Activated naive CD8-positive, alpha-beta T cell treated with anti-CD3 and anti-CD28 coated beads, Interleukin-2, amount 10 ng/mL, durations not matched to agents 7 days and 5 days (primary cell): ENCODE measurements at regions not wholly inside any gene's neighbourhood (a gene's known extent, or its start where the extent isn't known, plus 50 kb on each side); places are given as distances from the start of the nearest gene placed in this dataset.
"Not testable (repeated sequence)": the region's sequence is repeated elsewhere in the genome, so short reads cannot be mapped to it uniquely, and the experiment has no call there.

Experiments used
- ATAC-seq: fragments of 150-1000 bp; cut with Tn5 transposase; one replicate; pipeline ENCODE4 v1.10.0; 2021; ENCODE audit warnings: low read depth, moderate library complexity
- POLR2A ChIA-PET: fragments of 350-600 bp; sonication (Branson Sonifier 250); formaldehyde crosslinking; loops from one replicate; lab custom pipeline; 2021; ENCODE audit warnings: antibody characterized with exemption; lab: Charles Lee
- DNase-seq: peaks from one replicate; pipeline ENCODE4 v3.0.0; 2021
- H3K27ac Mint-ChIP-seq: one replicate; pipeline ENCODE4 v1.8.0; 2022; ENCODE audit warnings: mild to moderate bottlenecking, mixed read lengths
- H3K27me3 Mint-ChIP-seq: one replicate; pipeline ENCODE4 v1.8.0; 2022; ENCODE audit warnings: mild to moderate bottlenecking, moderate library complexity, mixed read lengths
- H3K36me3 Mint-ChIP-seq: one replicate; pipeline ENCODE4 v1.8.0; 2021; ENCODE audit warnings: mild to moderate bottlenecking, mixed read lengths
- H3K4me1 Mint-ChIP-seq: one replicate; pipeline ENCODE4 v1.8.0; 2021; ENCODE audit warnings: mixed read lengths
- H3K4me3 Mint-ChIP-seq: one replicate; pipeline ENCODE4 v1.8.0; 2022; ENCODE audit warnings: mild to moderate bottlenecking, moderate library complexity, mixed read lengths
- H3K9me3 Mint-ChIP-seq: one replicate; pipeline ENCODE4 v1.8.0; 2021; ENCODE audit warnings: mixed read lengths

DNA sequence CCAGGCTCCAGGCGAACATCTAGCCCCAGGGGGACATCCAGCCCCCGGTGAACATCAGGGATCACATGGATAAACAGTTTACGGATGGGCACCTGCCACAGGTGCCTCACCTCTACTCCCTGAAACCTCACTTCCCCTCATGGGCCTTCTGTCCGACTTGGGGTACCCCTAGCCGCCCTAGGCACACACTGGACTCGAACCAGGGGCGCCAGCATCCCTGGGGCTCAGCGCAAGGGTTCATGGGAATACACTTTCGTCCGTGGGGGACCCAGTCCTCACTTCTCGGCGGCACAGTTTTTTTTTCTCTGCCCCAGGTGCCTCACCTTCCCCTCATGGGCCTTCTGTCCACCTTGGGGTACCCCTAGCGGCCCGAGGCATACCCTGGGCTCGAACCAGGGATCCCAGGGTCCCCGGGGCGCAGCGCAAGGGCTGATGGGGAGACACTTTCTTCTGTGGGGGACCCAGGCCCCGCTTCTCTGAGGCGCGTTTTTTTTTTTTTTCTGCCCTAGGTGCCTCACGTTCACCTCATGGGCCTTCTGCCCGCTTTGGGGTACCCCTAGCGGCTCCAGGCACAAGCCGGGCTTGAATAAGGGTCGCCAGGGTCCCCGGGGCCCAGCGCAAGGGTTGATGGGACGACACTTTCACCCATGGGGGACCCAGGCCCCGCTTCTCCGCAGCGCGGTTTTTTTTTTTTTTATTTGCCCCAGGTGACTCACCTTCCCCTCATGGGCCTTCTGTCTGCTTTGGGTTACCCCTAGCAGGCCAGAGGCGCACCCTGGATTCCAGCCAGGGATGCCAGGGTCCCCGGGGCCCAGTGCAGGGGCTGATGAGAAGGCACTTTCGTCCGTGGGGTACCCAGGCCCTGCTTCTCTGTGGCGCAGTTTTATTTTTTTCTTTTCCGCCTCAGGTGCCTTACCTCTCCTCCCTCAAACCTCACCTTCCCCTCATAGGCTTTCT, 1483.5 kb upstream of the TPTE start:
- not testable (repeated sequence) for DNase-seq

DNA sequence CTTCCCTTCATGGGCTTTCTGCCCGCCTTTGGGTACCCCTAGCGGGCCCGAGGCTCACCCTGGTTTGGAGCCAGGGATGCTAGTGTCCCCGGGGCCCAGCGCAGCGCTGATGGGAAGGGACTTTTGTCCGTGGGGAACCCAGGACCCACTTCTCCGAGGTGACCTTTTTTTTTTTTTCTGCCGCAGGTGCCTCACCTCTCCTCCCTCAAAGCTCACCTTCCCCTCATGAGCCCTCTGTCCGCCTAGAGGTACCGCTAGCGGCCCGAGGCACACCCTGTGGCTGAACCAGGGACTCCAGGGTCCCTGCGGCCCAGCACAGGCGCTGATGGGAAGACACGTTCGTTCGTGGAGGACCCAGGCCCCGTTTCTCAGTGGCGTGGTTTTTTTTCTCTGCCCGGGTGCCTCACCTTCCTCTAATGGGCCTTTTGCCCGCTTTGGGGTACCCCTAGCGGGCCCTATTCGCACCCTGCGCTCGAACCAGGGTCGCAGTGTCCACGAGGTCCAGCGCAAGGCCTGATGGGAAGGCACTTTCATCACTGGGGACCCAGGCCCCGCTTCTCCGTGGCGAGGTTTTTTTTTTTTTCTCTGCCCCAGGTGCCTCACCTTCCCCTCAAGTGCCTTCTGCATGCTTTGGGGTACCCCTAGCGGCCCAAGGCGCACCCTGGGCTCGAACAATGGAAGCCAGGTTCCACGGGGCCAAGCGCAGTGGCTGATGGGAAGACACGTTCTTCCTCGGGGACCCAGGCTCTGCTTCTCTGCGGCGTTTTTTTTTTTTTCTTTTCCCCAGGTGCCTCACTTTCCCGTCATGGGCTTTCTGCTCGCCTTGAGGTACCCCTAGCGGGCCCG, 1481.6 kb upstream of the TPTE start:
- H3K27me3 Mint-ChIP-seq, POLR2A ChIA-PET, DNase-seq, H3K36me3 Mint-ChIP-seq, H3K4me3 Mint-ChIP-seq, H3K4me1 Mint-ChIP-seq, H3K27ac Mint-ChIP-seq, ATAC-seq, H3K9me3 Mint-ChIP-seq: not testable (repeated sequence)

More for the DNA sequence above, 1483.5 kb upstream of the TPTE start:
- H3K4me1 Mint-ChIP-seq, H3K36me3 Mint-ChIP-seq, H3K27ac Mint-ChIP-seq, H3K9me3 Mint-ChIP-seq, H3K27me3 Mint-ChIP-seq, H3K4me3 Mint-ChIP-seq, POLR2A ChIA-PET, ATAC-seq: not testable (repeated sequence)

DNA sequence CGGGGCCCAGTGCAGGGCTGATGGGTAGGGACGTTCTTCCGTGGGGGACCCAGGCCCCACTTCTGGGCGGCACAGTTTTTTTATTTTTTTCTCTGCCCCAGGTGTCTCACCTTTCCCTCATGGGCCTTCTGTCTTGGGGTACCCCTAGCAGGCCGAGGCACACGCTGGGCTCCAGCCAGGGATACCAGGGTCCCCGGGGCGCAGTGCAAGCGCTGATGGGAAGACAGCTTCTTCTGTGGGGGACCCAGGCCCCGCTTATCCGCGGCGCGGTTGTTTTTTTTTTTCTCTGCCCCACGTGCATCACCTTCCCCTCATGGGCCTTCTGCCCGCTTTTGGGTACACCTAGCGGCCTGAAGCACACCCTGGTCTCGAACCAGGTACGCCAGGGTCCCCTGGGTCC, 1481.0 kb upstream of the TPTE start:
- DNase-seq, H3K27me3 Mint-ChIP-seq, H3K4me3 Mint-ChIP-seq, H3K4me1 Mint-ChIP-seq, H3K9me3 Mint-ChIP-seq, POLR2A ChIA-PET, H3K36me3 Mint-ChIP-seq, ATAC-seq, H3K27ac Mint-ChIP-seq: not testable (repeated sequence)

DNA sequence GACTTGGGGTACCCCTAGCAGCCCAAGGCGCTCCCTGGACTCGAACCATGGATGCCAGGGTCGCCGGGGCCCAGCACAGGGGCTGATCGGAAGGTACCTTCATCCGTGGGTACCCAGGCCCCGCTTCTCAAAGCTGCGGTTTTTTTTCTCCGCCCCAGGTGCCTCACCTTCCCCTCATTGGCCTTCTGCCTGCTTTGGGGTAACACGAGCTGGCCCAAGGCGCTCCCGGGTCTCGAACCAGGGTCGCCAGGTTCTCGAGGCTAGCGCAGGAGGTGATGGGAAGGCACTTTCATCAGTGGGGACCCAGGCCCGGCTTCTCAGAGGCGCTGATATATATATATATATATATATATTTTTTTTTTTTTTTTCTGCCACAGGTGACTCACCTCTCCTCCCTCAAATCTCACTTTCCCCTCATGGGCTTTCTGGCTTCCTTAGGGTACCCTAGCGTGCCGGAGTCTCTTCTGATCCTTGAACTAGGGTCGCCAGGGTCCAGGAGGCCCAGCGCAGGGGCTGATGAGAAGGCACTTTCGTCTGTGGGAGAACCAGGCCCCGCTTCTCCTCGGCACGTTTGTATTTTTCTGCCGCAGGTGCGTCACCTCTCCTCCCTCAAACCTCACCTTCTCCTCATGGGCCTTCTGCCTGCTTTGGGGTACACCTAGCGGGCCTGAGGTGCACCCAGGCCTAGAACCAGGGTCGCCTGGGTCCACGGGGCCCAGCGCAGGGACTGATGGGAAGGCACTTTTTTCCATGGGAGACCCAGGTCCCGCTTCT, 1480.0 kb upstream of the TPTE start:
- H3K9me3 Mint-ChIP-seq, H3K27me3 Mint-ChIP-seq, H3K36me3 Mint-ChIP-seq, POLR2A ChIA-PET, H3K4me3 Mint-ChIP-seq, H3K27ac Mint-ChIP-seq, ATAC-seq, H3K4me1 Mint-ChIP-seq, DNase-seq: not testable (repeated sequence)

DNA sequence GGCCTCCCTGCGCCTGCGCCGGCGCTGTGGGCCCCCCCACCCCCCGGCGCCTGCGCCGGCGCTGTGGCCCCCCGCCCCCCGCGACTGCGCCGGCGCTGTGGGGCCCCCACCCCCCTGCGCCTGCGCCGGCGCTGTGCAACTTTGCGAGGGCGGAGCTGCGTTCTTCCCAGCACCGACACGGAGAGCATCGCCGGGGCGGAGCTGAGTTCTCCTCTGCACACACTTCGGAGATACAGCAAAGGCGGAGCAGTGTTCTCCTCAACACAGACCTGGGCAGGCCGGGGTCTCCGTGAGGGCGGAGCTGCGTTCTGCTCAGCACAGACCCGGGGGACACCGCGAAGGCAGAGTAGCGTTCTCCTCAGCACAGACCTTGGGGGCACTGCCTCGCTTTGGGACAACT, 1478.3 kb upstream of the TPTE start:
- H3K4me3 Mint-ChIP-seq, H3K36me3 Mint-ChIP-seq, H3K27ac Mint-ChIP-seq, H3K9me3 Mint-ChIP-seq, DNase-seq, POLR2A ChIA-PET, H3K4me1 Mint-ChIP-seq, H3K27me3 Mint-ChIP-seq: not testable (repeated sequence)
- peak; percentile 50 for ATAC-seq

DNA sequence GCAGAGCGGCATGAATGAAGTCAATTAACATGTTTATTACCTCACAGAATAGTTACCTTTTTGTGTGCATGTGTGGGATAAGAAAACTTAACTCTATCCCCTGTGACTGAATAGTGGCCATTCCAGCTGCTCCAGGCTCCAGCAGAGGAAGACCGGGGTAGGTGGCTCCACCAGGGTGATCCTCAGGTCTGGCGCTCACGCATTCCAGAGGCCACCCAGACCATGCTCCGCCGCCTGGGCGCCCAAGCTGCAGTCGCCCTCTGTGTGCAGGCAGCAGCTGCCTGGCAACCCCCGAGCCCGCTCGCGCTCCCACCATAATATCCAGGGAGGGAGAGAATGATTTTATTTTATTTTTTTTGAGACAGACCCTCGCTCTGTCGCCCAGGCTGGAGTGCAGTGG, 1474.5 kb upstream of the TPTE start:
- DNase-seq, H3K36me3 Mint-ChIP-seq, H3K9me3 Mint-ChIP-seq, H3K27ac Mint-ChIP-seq, H3K4me1 Mint-ChIP-seq, POLR2A ChIA-PET, ATAC-seq, H3K4me3 Mint-ChIP-seq, H3K27me3 Mint-ChIP-seq: not testable (repeated sequence)

DNA sequence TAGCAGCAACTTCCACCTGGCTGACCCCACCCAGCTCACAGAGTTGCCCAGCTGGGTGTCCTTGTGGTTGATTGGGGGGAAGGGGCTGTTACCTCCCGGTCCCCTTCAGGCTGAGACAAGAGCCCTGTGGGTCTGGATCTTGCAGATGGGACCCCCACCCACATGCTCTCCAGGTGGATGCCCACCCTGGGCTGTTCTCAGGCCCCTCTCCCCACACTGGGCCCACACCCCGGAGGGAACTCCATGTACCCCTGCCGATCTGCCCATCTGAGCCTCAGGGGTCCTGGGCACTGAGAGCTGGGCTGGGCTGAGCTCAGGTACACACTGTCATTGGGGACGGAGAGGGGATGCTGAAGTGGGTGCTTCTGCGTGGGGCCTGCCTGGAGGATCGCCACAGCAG, 1453.9 kb upstream of the TPTE start:
- H3K4me3 Mint-ChIP-seq, H3K4me1 Mint-ChIP-seq, ATAC-seq, POLR2A ChIA-PET, H3K27ac Mint-ChIP-seq, DNase-seq, H3K27me3 Mint-ChIP-seq, H3K9me3 Mint-ChIP-seq, H3K36me3 Mint-ChIP-seq: not testable (repeated sequence)

DNA sequence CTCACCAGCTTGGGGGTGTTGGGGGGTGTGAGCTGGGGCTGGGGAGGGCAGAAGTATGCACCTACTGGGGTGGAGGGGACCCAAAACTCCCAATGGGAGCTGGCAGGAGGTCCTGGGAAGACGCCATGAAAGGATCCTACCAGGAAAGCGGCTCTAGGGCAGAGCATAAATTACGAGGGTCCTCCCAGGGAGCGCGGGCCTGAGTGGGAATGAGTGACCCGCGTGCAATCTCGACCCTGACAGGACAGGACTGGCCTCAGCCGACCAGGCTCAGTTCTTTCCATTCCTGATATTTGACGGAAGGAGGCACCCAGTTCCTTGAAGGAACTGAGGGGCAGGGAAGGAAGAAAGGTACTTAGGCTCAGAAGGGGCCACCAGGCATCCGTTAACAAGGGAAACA, 1452.8 kb upstream of the TPTE start:
- not testable (repeated sequence) for H3K36me3 Mint-ChIP-seq, H3K27me3 Mint-ChIP-seq

DNA sequence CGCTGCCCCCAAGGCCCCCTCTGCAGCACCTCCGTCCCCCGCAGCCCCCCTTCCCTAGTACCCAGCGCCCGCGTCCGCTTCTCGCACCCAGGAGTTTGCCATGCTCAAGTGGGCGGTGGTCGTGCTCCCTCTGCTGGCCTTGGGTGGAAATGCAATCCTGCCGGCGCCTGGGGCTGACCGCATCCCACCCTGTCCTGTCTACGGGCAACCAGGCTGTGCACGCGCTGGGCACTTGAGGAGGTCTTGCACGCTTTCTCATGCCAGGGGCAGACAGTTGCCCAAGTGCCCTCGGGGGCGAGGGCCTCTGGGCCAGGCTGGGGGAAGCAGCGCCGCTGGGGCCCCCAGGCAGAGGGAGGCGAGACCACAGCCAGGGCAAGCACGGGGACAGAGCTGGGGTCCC, 1450.7 kb upstream of the TPTE start:
- H3K4me3 Mint-ChIP-seq, H3K36me3 Mint-ChIP-seq, DNase-seq, ATAC-seq, H3K4me1 Mint-ChIP-seq, POLR2A ChIA-PET, H3K27me3 Mint-ChIP-seq, H3K9me3 Mint-ChIP-seq, H3K27ac Mint-ChIP-seq: not testable (repeated sequence)

More for the DNA sequence above, 1452.8 kb upstream of the TPTE start:
- H3K27ac Mint-ChIP-seq, DNase-seq, H3K9me3 Mint-ChIP-seq, H3K4me3 Mint-ChIP-seq, POLR2A ChIA-PET, ATAC-seq, H3K4me1 Mint-ChIP-seq: not testable (repeated sequence)

DNA sequence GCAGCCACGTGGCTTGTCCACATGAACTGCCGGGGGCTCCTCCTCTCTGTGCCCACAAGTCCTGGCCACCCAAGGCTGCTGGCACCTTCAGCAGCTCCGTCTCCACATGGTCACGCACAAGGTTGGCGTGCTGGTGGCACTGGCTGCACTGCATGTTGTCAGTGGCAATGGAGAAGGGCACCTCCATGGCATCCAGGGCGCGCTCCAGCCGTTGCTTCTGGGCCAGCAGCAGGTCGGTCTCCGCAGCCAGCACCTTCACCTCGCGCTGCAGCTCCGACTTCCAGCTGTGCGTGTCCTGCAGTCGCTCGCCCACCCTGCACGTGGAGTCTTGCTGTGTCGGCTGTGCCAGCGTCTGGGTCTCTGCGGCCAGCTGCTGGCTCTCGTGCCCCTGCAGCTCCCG, 1448.4 kb upstream of the TPTE start:
- POLR2A ChIA-PET, H3K27me3 Mint-ChIP-seq, H3K36me3 Mint-ChIP-seq, H3K4me3 Mint-ChIP-seq, H3K27ac Mint-ChIP-seq, ATAC-seq, H3K4me1 Mint-ChIP-seq, DNase-seq, H3K9me3 Mint-ChIP-seq: not testable (repeated sequence)

DNA sequence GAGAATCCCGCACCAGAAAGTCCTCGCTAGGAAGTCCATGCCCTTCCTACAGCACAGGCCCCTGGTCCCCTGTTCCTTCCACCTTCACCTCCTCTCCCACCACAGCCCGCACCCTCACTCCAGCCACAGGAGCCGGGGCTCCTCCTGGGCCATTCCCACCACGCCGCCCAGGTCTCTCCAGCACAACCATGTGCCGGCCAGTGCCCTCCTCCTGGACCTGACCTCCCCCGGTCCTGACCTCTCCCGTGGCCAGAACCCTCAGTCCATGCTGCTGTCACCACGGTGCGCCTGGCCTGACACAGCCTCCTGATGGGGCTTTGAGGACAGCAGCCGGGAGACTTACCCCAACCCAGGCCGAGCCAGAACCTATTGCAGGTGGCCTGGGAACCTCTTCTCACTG, 1446.6 kb upstream of the TPTE start:
- DNase-seq, POLR2A ChIA-PET, H3K27ac Mint-ChIP-seq, H3K9me3 Mint-ChIP-seq, H3K27me3 Mint-ChIP-seq, H3K4me1 Mint-ChIP-seq, H3K4me3 Mint-ChIP-seq, ATAC-seq, H3K36me3 Mint-ChIP-seq: not testable (repeated sequence)

DNA sequence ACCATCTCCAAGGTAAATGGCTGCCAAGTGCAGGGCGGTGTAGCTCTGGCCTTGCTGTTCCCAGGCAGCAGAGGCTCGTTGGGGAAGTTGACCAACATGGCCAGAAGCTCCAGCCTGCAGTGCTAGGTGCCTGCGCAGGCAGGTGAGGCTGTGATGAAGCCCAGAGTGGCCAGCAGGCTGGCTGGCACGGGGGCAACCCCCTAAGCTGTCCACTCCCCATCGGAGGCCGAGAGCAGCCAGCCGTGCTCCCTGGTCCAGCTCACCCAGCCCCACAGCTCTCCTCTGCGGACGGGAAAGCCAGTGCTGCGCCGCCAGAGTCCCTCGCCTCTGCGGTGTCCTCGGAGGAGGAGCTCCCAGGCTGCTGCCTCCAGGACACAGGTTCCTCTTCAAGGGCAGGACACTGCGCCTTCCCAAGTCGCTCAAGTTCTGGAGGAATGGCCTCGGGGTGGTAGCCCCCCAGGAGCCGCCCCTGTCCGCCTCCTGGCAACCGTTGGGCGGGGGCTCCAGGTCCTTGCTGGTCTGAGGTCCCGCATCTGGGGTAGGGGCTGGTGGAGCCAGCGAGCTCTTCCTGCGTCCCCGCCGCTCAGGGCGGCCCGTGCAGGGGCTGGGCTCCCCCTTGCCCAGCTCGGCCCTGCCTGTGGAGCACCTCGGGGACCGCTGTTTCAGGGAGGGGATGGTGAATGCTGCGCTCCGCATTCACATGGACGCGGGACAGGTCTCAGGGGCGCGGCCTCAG, 1438.1 kb upstream of the TPTE start:
- H3K4me1 Mint-ChIP-seq, H3K27ac Mint-ChIP-seq, H3K9me3 Mint-ChIP-seq, POLR2A ChIA-PET, H3K36me3 Mint-ChIP-seq, H3K4me3 Mint-ChIP-seq, ATAC-seq, H3K27me3 Mint-ChIP-seq, DNase-seq: not testable (repeated sequence)

DNA sequence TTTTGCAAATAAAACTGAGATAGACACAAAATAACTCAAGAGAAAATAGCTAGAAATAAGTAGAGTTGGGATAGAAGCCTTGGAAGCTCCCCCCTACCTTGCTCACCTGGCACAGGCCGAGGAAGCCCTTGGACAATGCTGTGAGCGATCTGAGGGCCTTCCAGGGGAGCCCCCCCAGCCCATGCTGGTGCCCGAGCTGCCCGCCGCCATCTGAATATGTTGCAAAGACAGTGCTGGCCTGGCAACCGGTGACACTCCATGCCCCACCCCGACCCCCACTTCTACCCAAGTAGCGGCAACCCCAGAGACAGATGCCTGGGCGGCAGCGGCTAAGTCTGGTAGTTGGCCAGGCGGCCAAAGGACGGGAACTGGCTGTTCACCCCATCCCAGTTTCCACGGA, 1435.1 kb upstream of the TPTE start:
- H3K27me3 Mint-ChIP-seq, H3K36me3 Mint-ChIP-seq, ATAC-seq, H3K4me1 Mint-ChIP-seq, H3K9me3 Mint-ChIP-seq, H3K27ac Mint-ChIP-seq, DNase-seq, POLR2A ChIA-PET, H3K4me3 Mint-ChIP-seq: not testable (repeated sequence)
